ENCODE measurements at regions not wholly inside any gene's neighbourhood (a gene's known extent, or its start where the extent isn't known, plus 50 kb on each side); places are given as distances from the start of the nearest gene placed in this dataset.

DNA sequence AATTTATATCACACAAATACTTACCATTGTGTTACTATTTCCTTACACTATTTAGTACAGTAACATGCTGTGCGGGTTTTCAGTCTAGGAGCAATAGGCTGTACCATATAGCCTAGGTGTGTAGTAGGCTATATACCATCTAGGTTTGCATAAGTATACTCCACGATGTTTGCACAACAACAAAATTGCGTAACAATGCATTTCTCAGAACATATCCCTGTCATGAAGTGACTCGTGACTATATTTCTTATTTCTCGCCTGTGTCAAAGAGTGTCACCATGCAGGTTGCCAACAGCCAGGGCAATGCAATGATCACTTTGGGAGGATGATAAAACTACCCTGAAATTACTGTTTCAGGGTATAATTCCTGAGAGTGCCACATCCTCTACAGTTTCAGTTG lies 65.6 kb upstream of the CD180 start:
- H3K9me3 ChIP-seq: no peaks in the 10 kb centered on the region
- peaks cover 0 to 6% (median under 1%) of the 10 kb centered on the region in 9 donors for H3K4me1 ChIP-seq
- intact Hi-C loops (cut with DNase I): no loop called here
- no peak for ATAC-seq
- TF ChIP-seq CTCF (IDR thresholded peaks at IDR 0.05): no peak
- no peak overlapping the region for H3K27ac ChIP-seq
- no peak overlapping the region for H3K4me3 ChIP-seq
- no peak for DNase-seq
- H3K36me3 ChIP-seq: no peaks in the 10 kb centered on the region
- H3K27me3 ChIP-seq: no peaks in the 10 kb centered on the region
- 73 to 87% methylated on average over 5 of the region's 5 CpGs for WGBS, 2 donors

- no peak for ATAC-seq
- no peaks in the 10 kb centered on the region for H3K4me1 ChIP-seq
- intact Hi-C loops (cut with DNase I): no loop called here
- WGBS, 2 donors: 90 to 91% methylated on average over 5 of the region's 5 CpGs
- H3K36me3 ChIP-seq: no peaks in the 10 kb centered on the region
- no peaks in the 10 kb centered on the region for H3K9me3 ChIP-seq
- no peak overlapping the region for H3K27ac ChIP-seq
- H3K27me3 ChIP-seq: no peaks in the 10 kb centered on the region
- DNase-seq: no peak
- no peak for TF ChIP-seq CTCF (IDR thresholded peaks at IDR 0.05)
- H3K4me3 ChIP-seq: no peak overlapping the region
Measured at GRCh38 chr5:67259548-67260215, 63.1 kb upstream of the CD180 start.

DNA sequence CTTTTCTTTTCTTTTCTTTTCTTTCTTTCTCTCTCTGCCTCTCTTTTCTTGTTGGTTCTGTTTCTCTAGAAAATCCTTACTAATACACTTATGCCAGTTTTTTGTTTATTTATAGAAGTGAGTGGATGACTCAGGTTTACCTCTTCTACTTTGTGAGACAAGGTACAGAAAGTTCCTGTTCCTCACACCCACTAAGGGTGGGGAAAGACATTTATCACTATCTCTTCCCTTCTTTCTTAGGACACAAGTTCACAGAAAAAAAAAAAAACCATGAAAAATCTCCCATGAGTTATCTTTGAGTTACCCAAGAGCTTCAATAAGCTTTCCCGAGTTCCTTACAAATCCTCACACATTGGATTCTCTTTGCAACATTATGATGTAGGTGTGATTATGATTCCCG lies 60.9 kb upstream of the CD180 start:
- H3K27me3 ChIP-seq: no peaks in the 10 kb centered on the region
- DNase-seq (no peak), ATAC-seq (no peak)
- intact Hi-C loops (cut with DNase I): no loop called here
- no peak overlapping the region for H3K27ac ChIP-seq
- 96% methylated on average over 2 of the region's 2 CpGs for WGBS, 2 donors
- H3K9me3 ChIP-seq: peaks cover 0 to 3% (median 0%) of the 10 kb centered on the region in 11 donors
- no peaks in the 10 kb centered on the region for H3K4me1 ChIP-seq
- H3K4me3 ChIP-seq: no peak overlapping the region
- no peaks in the 10 kb centered on the region for H3K36me3 ChIP-seq
- TF ChIP-seq CTCF (IDR thresholded peaks at IDR 0.05): no peak

GRCh38 chr5:67257077-67257476 lies 60.5 kb upstream of the CD180 start:
- Histone ChIP-seq H3K36me3 (no peaks in the 10 kb centered on the region), H3K4me1 (no peaks in the 10 kb centered on the region), H3K27me3 (no peaks in the 10 kb centered on the region), H3K9me3 (peaks cover 0 to 4% (median 0%) of the 10 kb centered on the region in 11 donors), H3K4me3 (no peak overlapping the region), H3K27ac (no peak overlapping the region)
- WGBS, 2 donors: 97 to 98% methylated on average over 1 of the region's 1 CpG
- intact Hi-C loops (cut with DNase I): no loop called here
- DNase-seq (no peak), ATAC-seq (no peak)
- TF ChIP-seq CTCF (IDR thresholded peaks at IDR 0.05): no peak

All from heart right ventricle (tissue), 16 donors.